ENCODE measurements at regions not wholly inside any gene's neighbourhood (a gene's known extent, or its start where the extent isn't known, plus 50 kb on each side); places are given as distances from the start of the nearest gene placed in this dataset.

DNA sequence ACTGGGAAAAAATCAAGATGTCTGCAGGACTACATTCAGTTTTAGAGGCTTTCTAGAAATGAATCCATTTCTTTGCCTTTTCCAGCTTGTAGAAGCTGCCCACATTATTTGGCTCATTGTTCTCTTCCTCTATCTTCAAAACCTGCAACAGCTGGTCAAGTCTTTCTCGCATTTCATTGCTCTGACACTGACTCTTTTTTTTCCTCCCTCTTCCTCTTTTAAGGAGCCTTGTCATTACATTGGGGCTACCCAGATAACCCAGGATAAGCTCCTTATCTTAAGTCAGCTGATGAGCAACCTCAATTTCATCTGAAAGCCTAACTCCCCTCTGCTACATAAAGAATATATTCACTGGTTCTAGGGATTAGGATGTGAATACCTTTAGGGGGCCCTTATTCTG is 53.2 kb upstream of the CEP162 start:
- intact Hi-C loops (cut with micrococcal nuclease; ENCODE audit: unreplicated experiment): no loop called here
- WGBS (ENCODE audit: low lambda C conversion rate): 71% methylated on average over 1 of the region's 1 CpG

DNA sequence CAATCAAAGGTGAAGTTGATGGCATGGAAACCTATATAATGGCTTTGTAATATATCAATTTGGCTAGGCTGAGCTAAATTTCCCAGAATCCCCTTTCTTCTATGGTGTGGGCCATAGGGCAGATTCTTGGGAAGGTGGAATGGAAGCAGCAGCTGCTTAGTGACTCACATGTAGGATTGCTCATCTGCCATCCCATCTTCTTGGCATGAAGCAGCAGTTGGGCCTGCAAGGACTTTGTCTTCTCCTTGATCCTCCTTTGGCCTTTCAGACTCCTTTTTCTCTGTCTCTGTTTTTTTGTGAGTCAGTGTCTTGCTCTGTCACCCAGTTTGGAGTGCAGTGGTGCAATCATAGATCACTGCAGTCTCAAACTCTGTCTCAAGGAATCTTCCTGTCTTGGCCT is 52.6 kb upstream of the CEP162 start:
- Histone ChIP-seq H3K79me2 (ENCODE audit: insufficient read depth, low read length) (no peaks in the 10 kb centered on the region), H3K4me1 (ENCODE audit: insufficient read depth, low read length) (0 out of 2 replicates have a peak, but pooled peaks cover 5% of the 10 kb centered on the region), H2AFZ (ENCODE audit: low read length) (no peak overlapping the region), H3K4me2 (ENCODE audit: low read depth, low read length) (no peak overlapping the region), H3K4me3 (replicated peaks in 1 of 3; ENCODE audit: insufficient read depth in 1 of 3, low read depth in 2 of 3, low read length in 3 of 3) (no peak overlapping the region), H4K20me1 (ENCODE audit: insufficient read depth, low read length) (no peaks in the 10 kb centered on the region), H3K27ac (ENCODE audit: extremely low read length, insufficient read depth, low read length) (no peak overlapping the region), H3K27me3 (ENCODE audit: control insufficient read depth in 1 of 2, insufficient read depth in 2 of 2, low read length in 2 of 2) (no peaks in the 10 kb centered on the region), H3K36me3 (replicated peaks in 1 of 2; ENCODE audit: control insufficient read depth in 1 of 2, insufficient read depth in 2 of 2, low read length in 2 of 2) (no peaks in the 10 kb centered on the region), H3K9me3 (ENCODE audit: low read length) (no peaks in the 10 kb centered on the region), H3K9ac (ENCODE audit: insufficient read depth, low read depth, low read length) (no peak overlapping the region)
- in situ Hi-C loops (cut with HindIII; ENCODE audit: extremely low pct_ligation_motif_present, low pct_unique_long_range_greater_than_20kb) (no loop called here), intact Hi-C loops (cut with micrococcal nuclease; ENCODE audit: unreplicated experiment) (no loop called here)
- ATAC-seq (no peak), DNase-seq (ENCODE audit: low spot score) (no peak), FAIRE-seq (no peak)
- ChIA-PET CTCF (ENCODE audit: low intra/inter-chr PET ratio, low total read pairs) (no interaction called here), POLR2A (no interaction called here)
- no TSS peak for BruUV-seq (replicated peaks)
- TF ChIP-seq, protein P1, sequence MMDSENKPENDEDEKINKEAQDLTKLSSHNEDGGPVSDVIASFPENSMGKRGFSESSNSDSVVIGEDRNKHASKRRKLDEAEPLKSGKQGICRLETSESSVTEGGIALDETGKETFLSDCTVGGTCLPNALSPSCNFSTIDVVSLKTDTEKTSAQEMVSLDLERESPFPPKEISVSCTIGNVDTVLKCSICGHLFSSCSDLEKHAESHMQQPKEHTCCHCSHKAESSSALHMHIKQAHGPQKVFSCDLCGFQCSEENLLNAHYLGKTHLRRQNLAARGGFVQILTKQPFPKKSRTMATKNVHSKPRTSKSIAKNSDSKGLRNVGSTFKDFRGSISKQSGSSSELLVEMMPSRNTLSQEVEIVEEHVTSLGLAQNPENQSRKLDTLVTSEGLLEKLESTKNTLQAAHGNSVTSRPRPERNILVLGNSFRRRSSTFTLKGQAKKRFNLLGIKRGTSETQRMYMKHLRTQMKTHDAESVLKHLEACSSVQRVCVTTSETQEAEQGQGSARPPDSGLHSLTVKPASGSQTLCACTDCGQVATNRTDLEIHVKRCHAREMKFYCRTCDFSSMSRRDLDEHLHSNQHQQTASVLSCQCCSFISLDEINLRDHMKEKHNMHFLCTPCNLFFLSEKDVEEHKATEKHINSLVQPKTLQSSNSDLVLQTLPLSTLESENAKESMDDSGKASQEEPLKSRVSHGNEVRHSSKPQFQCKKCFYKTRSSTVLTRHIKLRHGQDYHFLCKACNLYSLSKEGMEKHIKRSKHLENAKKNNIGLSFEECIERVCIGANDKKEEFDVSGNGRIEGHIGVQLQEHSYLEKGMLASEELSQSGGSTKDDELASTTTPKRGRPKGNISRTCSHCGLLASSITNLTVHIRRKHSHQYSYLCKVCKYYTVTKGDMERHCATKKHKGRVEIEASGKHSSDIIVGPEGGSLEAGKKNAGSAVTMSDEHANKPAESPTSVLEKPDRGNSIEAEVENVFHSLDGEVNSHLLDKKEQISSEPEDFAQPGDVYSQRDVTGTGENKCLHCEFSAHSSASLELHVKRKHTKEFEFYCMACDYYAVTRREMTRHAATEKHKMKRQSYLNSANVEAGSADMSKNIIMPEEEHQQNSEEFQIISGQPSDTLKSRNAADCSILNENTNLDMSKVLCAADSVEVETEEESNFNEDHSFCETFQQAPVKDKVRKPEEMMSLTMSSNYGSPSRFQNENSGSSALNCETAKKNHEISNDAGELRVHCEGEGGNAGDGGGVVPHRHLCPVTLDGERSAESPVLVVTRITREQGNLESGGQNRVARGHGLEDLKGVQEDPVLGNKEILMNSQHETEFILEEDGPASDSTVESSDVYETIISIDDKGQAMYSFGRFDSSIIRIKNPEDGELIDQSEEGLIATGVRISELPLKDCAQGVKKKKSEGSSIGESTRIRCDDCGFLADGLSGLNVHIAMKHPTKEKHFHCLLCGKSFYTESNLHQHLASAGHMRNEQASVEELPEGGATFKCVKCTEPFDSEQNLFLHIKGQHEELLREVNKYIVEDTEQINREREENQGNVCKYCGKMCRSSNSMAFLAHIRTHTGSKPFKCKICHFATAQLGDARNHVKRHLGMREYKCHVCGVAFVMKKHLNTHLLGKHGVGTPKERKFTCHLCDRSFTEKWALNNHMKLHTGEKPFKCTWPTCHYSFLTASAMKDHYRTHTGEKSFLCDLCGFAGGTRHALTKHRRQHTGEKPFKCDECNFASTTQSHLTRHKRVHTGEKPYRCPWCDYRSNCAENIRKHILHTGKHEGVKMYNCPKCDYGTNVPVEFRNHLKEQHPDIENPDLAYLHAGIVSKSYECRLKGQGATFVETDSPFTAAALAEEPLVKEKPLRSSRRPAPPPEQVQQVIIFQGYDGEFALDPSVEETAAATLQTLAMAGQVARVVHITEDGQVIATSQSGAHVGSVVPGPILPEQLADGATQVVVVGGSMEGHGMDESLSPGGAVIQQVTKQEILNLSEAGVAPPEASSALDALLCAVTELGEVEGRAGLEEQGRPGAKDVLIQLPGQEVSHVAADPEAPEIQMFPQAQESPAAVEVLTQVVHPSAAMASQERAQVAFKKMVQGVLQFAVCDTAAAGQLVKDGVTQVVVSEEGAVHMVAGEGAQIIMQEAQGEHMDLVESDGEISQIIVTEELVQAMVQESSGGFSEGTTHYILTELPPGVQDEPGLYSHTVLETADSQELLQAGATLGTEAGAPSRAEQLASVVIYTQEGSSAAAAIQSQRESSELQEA (CRISPR knock-in tag; IDR thresholded peaks at IDR 0.05; ENCODE audit: not compliant biosample characterization): no peak
- TF ChIP-seq ZNF451 (CRISPR knock-in tag; IDR thresholded peaks at IDR 0.05) (no peak), ZNF607 (CRISPR knock-in tag; IDR thresholded peaks at IDR 0.05; ENCODE audit: borderline replicate concordance) (no peak), YY1 (IDR thresholded peaks at IDR 0.05; ENCODE audit: insufficient read depth, insufficient replicate concordance, low read depth, low read length) (no peak), HOXA5 (CRISPR knock-in tag; IDR thresholded peaks at IDR 0.05) (no peak)
- TF ChIP-seq, protein P2, sequence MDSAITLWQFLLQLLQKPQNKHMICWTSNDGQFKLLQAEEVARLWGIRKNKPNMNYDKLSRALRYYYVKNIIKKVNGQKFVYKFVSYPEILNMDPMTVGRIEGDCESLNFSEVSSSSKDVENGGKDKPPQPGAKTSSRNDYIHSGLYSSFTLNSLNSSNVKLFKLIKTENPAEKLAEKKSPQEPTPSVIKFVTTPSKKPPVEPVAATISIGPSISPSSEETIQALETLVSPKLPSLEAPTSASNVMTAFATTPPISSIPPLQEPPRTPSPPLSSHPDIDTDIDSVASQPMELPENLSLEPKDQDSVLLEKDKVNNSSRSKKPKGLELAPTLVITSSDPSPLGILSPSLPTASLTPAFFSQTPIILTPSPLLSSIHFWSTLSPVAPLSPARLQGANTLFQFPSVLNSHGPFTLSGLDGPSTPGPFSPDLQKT (CRISPR knock-in tag; IDR thresholded peaks at IDR 0.05; ENCODE audit: borderline replicate concordance): no peak
- TF ChIP-seq, protein P3, sequence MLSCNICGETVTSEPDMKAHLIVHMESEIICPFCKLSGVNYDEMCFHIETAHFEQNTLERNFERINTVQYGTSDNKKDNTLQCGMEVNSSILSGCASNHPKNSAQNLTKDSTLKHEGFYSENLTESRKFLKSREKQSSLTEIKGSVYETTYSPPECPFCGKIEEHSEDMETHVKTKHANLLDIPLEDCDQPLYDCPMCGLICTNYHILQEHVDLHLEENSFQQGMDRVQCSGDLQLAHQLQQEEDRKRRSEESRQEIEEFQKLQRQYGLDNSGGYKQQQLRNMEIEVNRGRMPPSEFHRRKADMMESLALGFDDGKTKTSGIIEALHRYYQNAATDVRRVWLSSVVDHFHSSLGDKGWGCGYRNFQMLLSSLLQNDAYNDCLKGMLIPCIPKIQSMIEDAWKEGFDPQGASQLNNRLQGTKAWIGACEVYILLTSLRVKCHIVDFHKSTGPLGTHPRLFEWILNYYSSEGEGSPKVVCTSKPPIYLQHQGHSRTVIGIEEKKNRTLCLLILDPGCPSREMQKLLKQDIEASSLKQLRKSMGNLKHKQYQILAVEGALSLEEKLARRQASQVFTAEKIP (CRISPR knock-in tag; IDR thresholded peaks at IDR 0.05; ENCODE audit: borderline replicate concordance): no peak

More for the DNA sequence above, 53.2 kb upstream of the CEP162 start:
- ATAC-seq (no peak), DNase-seq (ENCODE audit: low spot score) (no peak), FAIRE-seq (no peak)
- Histone ChIP-seq H3K9ac (ENCODE audit: insufficient read depth, low read depth, low read length) (no peak overlapping the region), H3K4me1 (ENCODE audit: insufficient read depth, low read length) (0 out of 2 replicates have a peak, but pooled peaks cover 8% of the 10 kb centered on the region), H3K79me2 (ENCODE audit: insufficient read depth, low read length) (no peaks in the 10 kb centered on the region), H3K27ac (ENCODE audit: extremely low read length, insufficient read depth, low read length) (no peak overlapping the region), H3K9me3 (ENCODE audit: low read length) (no peaks in the 10 kb centered on the region), H3K4me3 (replicated peaks in 1 of 3; ENCODE audit: insufficient read depth in 1 of 3, low read depth in 2 of 3, low read length in 3 of 3) (no peak overlapping the region), H3K4me2 (ENCODE audit: low read depth, low read length) (no peak overlapping the region), H4K20me1 (ENCODE audit: insufficient read depth, low read length) (no peaks in the 10 kb centered on the region), H3K27me3 (ENCODE audit: control insufficient read depth in 1 of 2, insufficient read depth in 2 of 2, low read length in 2 of 2) (no peaks in the 10 kb centered on the region), H2AFZ (ENCODE audit: low read length) (no peak overlapping the region), H3K36me3 (replicated peaks in 1 of 2; ENCODE audit: control insufficient read depth in 1 of 2, insufficient read depth in 2 of 2, low read length in 2 of 2) (no peaks in the 10 kb centered on the region)
- ChIA-PET CTCF (ENCODE audit: low intra/inter-chr PET ratio, low total read pairs) (no interaction called here), POLR2A (no interaction called here)
- TF ChIP-seq MLLT10 (CRISPR knock-in tag; IDR thresholded peaks at IDR 0.05): no peak
- in situ Hi-C loops (cut with HindIII; ENCODE audit: extremely low pct_ligation_motif_present, low pct_unique_long_range_greater_than_20kb): no loop called here
- no TSS peak for BruUV-seq (replicated peaks)
